ENCODE measurements at regions not wholly inside any gene's neighbourhood (a gene's known extent, or its start where the extent isn't known, plus 50 kb on each side); places are given as distances from the start of the nearest gene placed in this dataset.

DNA sequence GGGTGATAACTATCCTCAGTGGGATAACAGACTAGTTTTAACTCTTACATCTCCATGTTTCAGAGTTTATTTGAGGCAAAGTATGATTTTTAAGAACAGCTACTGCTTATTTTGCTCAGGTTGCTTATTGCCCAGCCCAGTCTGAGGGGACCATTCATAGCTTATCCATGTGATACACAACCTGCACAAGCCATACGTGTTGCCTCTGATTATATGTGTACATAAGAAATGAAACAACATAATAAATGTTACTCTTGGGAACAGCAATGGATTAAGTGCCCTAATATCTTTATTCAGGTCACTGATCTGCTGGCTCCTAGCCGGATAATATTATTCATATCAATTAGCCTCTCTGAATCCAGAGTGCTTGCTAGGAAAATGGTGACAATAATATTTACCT, 236.2 kb downstream of the CGGBP1 start:
- no peak for TF ChIP-seq CTCF (conservative IDR thresholded peaks at IDR 0.05 in 1 of 2, IDR thresholded peaks at IDR 0.05 in 1 of 2; ENCODE audit: low read depth in 1 of 2, low read length in 2 of 2)
- TF ChIP-seq EZH2 (IDR thresholded peaks at IDR 0.05; ENCODE audit: low read length, missing control alignments) = no peak

Measured in fibroblast of lung (primary cell).